ENCODE measurements at regions not wholly inside any gene's neighbourhood (a gene's known extent, or its start where the extent isn't known, plus 50 kb on each side); places are given as distances from the start of the nearest gene placed in this dataset.

DNA sequence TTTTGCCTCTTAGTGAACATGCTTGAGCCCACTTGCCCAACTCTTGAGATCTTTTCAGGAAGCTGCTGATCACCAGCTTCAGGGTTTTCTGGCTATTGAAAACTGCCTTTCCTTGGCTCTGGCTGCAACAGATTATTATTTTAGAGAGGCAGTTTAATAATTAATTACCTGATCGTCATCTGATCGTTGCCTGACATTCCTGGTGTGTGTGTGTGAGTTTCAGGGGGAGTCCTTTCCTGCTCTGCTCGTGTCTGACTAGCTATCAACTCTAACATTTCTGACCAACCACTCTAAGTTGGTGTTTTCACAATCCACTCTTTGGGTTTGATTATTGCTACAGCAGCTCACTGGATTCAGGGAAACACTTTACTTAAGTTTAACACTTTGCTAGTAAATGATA, 84.3 kb upstream of the SPATA16 start:
- DNase-seq = no peak
- no peak overlapping the region for H3K27ac ChIP-seq (ENCODE audit: low read depth, low read length)
- H3K4me3 ChIP-seq (ENCODE audit: low read length) = no peak overlapping the region
- Mint-ChIP-seq H3K4me3 (no peak overlapping the region), H3K36me3 (ENCODE audit: low read depth) (no peaks in the 10 kb centered on the region), H3K27me3 (ENCODE audit: insufficient read depth) (no peaks in the 10 kb centered on the region), H3K4me1 (peaks cover 4% of the 10 kb centered on the region), H3K27ac (no peak overlapping the region), H3K9me3 (peaks cover 6% of the 10 kb centered on the region)
- WGBS, 2 experiments (ENCODE audit: insufficient coverage in 1 of 2, insufficient read length in 1 of 2) = 90% methylated on average over 3 of the region's 3 CpGs; no CpG with 5 or more reads in 1 of the 2 experiments
- no peaks in the 10 kb centered on the region for H3K4me1 ChIP-seq (ENCODE audit: control insufficient read depth, insufficient read depth, low read length)
- no peaks in the 10 kb centered on the region for H3K36me3 ChIP-seq (ENCODE audit: control insufficient read depth, insufficient read depth, low read length)
- TF ChIP-seq, protein P1, sequence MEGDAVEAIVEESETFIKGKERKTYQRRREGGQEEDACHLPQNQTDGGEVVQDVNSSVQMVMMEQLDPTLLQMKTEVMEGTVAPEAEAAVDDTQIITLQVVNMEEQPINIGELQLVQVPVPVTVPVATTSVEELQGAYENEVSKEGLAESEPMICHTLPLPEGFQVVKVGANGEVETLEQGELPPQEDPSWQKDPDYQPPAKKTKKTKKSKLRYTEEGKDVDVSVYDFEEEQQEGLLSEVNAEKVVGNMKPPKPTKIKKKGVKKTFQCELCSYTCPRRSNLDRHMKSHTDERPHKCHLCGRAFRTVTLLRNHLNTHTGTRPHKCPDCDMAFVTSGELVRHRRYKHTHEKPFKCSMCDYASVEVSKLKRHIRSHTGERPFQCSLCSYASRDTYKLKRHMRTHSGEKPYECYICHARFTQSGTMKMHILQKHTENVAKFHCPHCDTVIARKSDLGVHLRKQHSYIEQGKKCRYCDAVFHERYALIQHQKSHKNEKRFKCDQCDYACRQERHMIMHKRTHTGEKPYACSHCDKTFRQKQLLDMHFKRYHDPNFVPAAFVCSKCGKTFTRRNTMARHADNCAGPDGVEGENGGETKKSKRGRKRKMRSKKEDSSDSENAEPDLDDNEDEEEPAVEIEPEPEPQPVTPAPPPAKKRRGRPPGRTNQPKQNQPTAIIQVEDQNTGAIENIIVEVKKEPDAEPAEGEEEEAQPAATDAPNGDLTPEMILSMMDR (conservative IDR thresholded peaks at IDR 0.05) = no peak
- H3K9me3 ChIP-seq (ENCODE audit: control insufficient read depth, low read length) = peaks cover 8% of the 10 kb centered on the region
- H3K9ac ChIP-seq (ENCODE audit: extremely low read depth, low read length, poor library complexity, severe bottlenecking) = no peak overlapping the region
- no peaks in the 10 kb centered on the region for H3K27me3 ChIP-seq (ENCODE audit: control insufficient read depth, insufficient read depth, low read length, poor library complexity, severe bottlenecking)

- Histone ChIP-seq H3K4me3 (ENCODE audit: low read length) (no peak overlapping the region), H3K27ac (ENCODE audit: low read depth, low read length) (no peak overlapping the region), H3K9ac (ENCODE audit: extremely low read depth, low read length, poor library complexity, severe bottlenecking) (no peak overlapping the region), H3K9me3 (ENCODE audit: control insufficient read depth, low read length) (peaks cover 16% of the 10 kb centered on the region), H3K4me1 (ENCODE audit: control insufficient read depth, insufficient read depth, low read length) (no peaks in the 10 kb centered on the region), H3K36me3 (ENCODE audit: control insufficient read depth, insufficient read depth, low read length) (no peaks in the 10 kb centered on the region), H3K27me3 (ENCODE audit: control insufficient read depth, insufficient read depth, low read length, poor library complexity, severe bottlenecking) (no peaks in the 10 kb centered on the region)
- peaks cover 7% of the 10 kb centered on the region for H3K4me1 Mint-ChIP-seq
- DNase-seq = peak; percentile 58
- no peaks in the 10 kb centered on the region for H3K36me3 Mint-ChIP-seq (ENCODE audit: low read depth)
- H3K27me3 Mint-ChIP-seq (ENCODE audit: insufficient read depth) = peaks cover 2% of the 10 kb centered on the region
- H3K4me3 Mint-ChIP-seq = no peak overlapping the region
- H3K27ac Mint-ChIP-seq = no peak overlapping the region
- TF ChIP-seq, protein P1 (conservative IDR thresholded peaks at IDR 0.05) = peak; percentile 76
- H3K9me3 Mint-ChIP-seq = peaks cover 13% of the 10 kb centered on the region
- WGBS, 2 experiments (ENCODE audit: insufficient coverage in 1 of 2, insufficient read length in 1 of 2) = 67 to 69% methylated on average over 1 of the region's 1 CpG
Observed at GRCh38 chr3:173221010-173221409, 80.0 kb upstream of the SPATA16 start.

DNA sequence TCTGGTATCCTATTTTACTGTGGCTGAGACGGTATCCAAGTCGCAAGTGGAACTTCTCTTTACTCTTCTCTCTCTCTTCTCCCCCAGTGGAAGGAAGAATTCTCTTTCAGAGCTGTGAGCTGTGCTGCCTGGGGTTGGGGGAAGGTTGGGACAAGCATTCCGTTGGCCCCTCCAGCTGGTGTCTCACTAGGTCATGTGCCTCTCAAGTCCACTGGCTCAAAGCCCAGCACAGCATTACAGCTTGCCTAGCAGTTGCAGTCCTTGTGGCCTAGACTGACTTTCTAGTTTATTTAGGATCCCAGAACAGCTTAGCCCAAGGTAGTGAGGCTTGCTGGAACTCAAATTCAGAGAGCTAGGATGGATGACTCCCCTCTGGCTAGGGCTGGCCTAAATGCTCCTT, 76.1 kb upstream of the SPATA16 start:
- H3K9me3 ChIP-seq (ENCODE audit: control insufficient read depth, low read length) = peaks cover 16% of the 10 kb centered on the region
- Mint-ChIP-seq H3K27ac (no peak overlapping the region), H3K4me1 (peaks cover 8% of the 10 kb centered on the region), H3K27me3 (ENCODE audit: insufficient read depth) (peaks cover 4% of the 10 kb centered on the region), H3K36me3 (ENCODE audit: low read depth) (no peaks in the 10 kb centered on the region), H3K9me3 (peaks cover 19% of the 10 kb centered on the region), H3K4me3 (no peak overlapping the region)
- no peak overlapping the region for H3K4me3 ChIP-seq (ENCODE audit: low read length)
- WGBS, 2 experiments (ENCODE audit: insufficient coverage in 1 of 2, insufficient read length in 1 of 2) = 89 to 100% methylated on average over 1 to 3 of the region's 3 CpGs
- DNase-seq = no peak
- H3K9ac ChIP-seq (ENCODE audit: extremely low read depth, low read length, poor library complexity, severe bottlenecking) = no peak overlapping the region
- no peaks in the 10 kb centered on the region for H3K36me3 ChIP-seq (ENCODE audit: control insufficient read depth, insufficient read depth, low read length)
- H3K4me1 ChIP-seq (ENCODE audit: control insufficient read depth, insufficient read depth, low read length) = no peaks in the 10 kb centered on the region
- H3K27me3 ChIP-seq (ENCODE audit: control insufficient read depth, insufficient read depth, low read length, poor library complexity, severe bottlenecking) = no peaks in the 10 kb centered on the region
- TF ChIP-seq, protein P1 (conservative IDR thresholded peaks at IDR 0.05) = no peak
- no peak overlapping the region for H3K27ac ChIP-seq (ENCODE audit: low read depth, low read length)

Measured in endodermal cell (in vitro differentiated cells).